ENCODE measurements at regions not wholly inside any gene's neighbourhood (a gene's known extent, or its start where the extent isn't known, plus 50 kb on each side); places are given as distances from the start of the nearest gene placed in this dataset.
A peak's percentile ranks its signal among the peaks of the same experiment; 100 is the strongest.

DNA sequence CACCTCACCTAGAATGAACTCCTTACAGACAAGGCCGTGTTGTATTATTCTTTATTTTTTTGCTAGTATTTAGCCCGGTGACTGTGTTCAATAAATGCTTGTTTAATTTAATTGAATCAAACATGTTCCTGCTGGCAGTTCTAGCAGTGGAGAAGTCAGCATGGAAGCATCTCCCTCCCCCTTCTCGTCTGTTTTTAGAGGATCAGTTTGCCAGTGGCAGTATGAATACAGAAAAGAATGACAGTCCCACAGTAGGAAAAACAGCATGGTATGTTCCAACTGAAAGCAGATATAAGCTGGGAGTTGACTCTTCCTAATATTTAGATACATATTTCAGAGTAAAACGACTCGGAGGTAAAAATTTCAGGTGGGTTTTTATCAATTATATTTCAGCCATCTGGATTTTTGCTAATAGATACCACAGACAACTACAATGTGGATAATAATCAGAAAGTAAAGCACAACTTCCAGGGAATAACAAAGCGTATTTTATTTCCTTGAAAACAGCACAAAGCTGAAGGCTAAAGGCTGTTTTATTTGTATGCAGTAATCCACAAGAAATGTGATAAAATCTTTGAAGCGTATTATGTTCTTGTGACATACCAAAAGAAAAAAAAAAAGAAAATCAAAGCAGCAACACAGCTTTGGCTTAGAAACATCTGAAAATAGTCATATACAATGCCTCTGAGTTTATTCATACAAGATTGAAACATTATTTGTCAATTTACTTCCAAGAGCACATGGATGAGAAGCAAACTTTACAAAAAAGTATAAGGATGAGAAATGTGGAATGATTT is 244.5 kb upstream of the KCNMB2 start:
- DNase-seq (ENCODE audit: low spot score) = no peak

DNA sequence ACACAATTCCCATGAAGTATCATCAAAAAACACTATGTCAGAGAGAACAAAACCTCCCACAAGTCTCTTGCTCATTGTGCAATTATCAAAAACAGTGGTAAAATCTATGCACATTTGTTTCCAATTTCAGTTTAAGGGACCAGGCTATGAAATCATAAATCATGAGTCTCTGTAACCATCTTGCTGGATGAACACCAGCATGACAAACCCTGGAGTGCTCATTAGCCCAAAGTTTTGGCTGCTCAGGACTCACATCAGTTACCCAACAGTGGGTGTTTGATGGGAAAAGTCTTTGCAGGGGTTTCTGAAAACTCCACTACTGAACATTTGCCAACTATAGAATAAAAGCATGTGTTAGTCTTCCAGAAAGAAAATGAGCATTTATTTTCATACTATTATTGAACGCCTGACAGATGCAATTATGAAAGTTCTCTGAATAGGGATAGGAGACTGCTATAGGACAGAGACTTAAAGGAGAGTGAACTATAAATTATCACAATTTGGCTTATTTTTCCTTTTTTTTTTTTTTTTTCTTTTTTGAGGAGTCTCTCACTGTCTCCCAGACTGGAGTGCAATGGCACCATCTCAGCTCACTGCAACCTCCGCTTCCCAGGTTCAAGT is 240.8 kb upstream of the KCNMB2 start:
- no peak for DNase-seq (ENCODE audit: low spot score)

DNA sequence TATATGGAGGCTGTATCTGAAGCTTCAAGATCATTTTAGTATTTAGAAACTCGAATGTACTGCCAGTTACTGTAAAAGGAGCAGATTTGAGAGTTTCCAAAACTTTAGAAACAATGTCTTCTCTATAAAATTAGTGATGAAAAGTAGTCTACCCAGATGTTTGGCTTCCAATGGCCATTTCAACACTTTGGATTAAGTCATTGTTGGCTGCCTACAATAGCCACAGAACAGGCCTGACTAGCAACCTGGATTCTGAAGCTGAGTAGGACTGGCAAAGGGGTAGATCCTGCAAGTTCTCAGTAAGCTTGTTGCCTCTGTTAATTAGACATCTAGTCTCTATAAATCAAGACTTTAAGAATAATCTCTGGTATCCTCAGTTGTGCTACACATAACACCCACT is 239.0 kb upstream of the KCNMB2 start:
- DNase-seq (ENCODE audit: low spot score) = no peak

DNA sequence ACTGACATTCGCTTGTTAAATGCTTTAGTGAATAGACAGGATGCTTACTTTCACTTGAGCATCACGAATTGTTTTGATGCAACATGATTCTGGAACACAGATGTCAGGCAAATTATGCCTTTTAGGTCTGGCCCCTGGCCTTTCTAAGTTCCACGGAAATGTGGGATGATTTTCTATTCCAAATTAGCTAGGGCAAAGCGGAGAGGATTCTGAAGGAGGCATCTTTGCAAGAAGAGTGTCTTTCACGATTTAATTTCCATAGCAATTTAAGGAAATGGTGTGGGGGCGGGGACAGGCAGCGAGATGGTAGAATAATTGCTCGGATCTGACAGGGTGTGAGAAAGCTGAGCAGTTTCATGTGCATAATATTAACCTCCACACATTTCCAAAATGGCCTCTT is 238.5 kb upstream of the KCNMB2 start:
- no peak for DNase-seq (ENCODE audit: low spot score)

DNA sequence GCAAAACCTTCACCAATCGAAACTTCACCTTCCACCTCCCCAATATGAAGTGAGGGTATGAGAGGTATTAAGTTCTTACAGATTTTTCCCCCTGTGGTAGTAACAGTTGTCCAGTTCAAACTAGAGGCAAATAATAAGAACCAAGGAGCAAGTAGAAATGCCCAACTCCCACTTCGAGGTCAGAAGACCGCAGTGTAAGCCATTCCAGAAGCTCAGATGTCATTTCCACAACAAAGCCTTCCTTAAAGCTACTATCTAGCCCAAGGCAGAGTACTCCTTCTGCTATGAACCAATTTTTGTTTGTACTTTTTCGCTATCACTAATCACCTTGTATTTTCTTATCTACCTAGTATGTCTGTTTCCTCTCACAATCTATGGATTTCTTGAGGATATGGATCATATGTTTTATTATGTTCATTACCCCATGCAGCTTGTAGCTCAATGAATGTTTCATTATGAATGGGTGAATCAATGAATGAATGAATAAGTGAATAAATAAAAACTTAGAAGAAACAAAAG is 235.7 kb upstream of the KCNMB2 start:
- DNase-seq (ENCODE audit: low spot score) = no peak

DNA sequence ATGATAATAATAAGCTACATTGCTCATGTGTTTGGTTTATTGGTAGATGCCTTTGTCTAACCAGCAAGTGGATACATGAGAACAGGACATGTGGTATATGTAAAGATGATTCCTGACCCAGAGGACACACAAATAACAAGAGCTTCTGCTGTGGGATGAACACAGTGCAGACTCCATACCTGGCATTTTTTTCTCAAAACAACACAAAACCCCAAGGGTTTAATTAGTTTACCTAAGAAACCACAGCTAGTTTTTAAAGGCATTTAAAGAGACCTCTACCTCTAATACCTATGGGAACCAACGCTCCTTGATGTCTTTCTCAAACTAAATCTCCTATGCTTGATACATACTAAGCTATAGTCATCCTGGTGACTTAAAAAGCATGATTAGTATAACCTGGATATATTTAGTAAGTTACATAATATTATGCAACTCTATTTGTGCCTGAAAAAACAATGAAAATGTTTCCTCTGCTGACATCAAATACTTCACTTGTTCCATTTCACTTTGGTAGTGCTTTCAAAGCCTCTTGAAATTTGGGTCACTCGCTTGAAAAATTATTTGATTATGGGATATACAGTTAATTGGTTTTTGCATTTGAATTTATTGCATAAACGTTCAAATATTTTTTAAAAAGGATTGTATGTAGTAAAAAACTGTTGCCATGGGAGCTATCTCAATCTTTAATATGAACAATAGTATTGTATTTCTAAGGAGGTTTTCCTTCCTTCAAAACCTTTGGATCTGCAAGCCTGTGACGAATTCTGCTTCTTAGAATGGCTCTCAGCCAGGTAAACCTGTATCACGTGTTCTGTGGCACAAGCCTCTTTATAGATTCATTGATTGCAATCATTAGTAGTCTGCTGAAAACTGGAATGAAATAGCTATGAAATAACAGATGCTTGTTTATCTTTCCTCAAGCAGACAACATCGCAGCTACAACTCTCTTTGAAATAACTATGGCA is 233.0 kb upstream of the KCNMB2 start:
- no peak for DNase-seq (ENCODE audit: low spot score)

DNA sequence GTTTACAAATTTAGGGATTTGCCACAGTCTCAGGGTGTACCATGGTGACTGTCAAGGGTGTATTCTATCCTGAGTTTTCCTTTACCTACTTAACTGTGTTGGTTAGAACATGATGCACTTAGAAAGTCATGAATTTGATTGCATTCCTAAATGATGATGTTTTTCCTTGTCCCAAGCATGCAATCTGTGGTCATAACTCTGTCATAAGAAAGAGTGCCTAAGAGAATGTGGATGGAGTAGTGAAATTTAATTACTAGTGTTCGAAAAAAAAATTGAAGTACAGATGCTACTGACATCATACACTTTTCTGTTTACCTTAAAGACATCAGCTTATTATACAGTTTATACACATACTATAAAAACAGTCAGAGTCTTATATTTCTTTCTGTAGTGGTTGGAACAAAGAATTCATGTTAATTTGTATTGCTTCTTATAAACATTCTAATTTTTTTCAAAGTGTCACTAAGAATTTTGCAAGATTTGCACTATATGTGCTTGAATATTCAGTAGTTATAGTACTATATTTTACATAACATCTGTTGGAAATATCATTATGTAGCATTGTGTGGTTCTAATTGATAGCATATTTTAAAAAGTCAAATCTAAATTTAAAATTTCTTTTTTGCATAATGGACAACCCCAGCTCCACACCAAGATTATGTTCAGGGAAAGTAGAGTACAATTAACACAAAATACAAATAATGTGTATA is 231.3 kb upstream of the KCNMB2 start:
- peak; percentile 63 for DNase-seq (ENCODE audit: low spot score)

DNA sequence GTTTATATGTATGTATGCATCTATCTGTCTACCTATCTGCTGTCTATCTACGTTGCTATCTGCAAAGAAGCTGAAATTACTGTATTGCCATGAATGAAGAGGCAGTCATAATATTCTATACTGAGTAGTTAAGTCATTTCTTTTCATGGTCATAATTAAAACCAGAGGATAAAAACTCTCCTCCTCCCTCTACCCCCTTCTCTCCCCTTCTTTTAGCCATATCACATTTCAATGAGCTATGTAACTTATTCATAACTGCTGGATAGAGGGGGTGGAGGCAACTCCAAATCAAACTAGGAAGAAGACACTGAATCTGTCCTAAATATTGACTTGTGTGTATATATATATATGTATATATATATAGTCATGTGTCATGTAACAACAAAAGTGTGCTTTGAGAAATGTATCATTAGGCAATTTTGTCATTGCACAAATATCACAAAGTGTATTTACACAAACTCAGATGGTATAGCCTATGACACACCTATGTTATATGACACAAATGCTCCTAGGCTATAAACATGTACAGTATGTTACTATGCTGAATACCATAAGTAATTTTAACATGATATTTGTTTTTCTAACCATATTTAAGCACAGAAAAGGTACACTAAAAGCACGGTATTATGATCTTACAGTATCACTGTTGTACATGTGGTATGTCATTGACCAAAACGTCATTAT is 229.7 kb upstream of the KCNMB2 start:
- DNase-seq (ENCODE audit: low spot score) = no peak

DNA sequence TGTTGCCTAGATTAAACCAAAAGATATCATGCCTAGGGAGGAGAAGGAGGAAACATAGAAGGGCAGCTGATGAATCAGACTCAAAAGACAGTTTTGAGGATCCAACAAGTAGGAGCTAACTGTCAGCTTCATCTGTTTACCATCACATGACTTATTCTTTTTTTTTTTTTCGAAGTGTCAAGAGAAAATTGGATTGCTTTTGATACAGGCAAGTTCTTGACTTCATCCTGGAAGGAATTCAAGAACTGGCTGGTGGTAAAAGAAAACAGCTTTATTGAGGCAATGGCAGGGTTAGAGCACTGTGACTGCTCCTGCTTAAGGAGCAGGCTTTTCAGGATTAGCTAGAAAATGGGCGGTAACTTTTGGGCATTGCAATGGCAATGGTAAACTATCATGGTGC is 227.5 kb upstream of the KCNMB2 start:
- DNase-seq (ENCODE audit: low spot score) = no peak

DNA sequence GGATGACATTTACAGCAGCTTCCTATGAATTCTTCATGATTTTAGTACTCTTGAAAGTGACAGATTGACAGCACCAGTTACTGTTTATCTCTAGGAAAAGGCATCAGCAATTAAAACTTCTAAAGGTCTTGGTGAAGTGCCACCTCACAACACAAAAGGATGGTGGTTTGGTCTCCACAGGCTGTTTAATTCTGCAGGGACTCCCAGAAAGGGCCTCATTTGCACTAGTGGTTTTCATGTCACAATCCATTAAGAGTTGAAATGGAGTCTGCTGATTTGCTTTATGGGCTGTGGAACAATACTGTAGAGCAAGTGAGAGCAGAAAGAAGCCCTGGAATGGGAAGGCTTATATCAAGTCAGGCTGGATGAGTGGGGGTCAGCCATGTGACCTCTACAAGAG is 225.3 kb upstream of the KCNMB2 start:
- DNase-seq (ENCODE audit: low spot score) = no peak

DNA sequence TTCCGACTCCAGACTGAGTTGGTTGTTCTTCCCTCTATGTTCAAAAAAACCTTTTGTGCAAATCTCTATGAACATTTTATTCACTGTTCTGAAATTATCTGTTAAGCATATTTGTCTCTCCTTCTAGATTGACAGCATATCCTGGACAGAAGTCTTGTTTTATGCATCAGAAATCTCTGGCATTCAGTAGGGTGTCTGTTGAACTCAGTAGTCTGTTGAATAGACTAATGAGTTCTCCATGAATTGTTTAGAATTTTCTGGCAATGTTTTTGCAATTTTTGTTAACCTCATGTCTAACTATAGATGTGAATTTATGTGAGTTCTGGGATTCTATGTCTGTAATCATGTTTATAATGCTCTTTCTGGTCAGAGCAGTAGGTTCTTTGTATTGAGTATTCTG is 222.5 kb upstream of the KCNMB2 start:
- no peak for DNase-seq (ENCODE audit: low spot score)

DNA sequence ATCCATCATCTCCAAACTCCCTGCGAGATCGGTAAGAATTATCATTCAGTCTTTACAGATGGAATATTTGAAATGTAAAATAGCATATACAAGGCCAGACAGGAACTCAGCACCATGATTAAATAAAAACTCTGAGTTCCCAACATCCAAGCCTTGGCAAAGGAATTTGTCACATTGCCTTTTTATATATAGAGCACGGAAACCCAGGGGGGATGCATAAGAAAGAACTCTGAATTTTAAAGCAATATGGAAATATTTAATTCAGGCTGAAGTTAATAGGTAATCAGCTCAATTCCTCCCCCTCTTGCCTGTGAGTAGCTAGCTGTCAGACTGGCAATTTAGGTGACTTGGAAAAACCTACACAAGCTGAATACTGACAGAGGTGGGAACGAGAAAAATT is 217.9 kb upstream of the KCNMB2 start:
- no peak for DNase-seq (ENCODE audit: low spot score)

DNA sequence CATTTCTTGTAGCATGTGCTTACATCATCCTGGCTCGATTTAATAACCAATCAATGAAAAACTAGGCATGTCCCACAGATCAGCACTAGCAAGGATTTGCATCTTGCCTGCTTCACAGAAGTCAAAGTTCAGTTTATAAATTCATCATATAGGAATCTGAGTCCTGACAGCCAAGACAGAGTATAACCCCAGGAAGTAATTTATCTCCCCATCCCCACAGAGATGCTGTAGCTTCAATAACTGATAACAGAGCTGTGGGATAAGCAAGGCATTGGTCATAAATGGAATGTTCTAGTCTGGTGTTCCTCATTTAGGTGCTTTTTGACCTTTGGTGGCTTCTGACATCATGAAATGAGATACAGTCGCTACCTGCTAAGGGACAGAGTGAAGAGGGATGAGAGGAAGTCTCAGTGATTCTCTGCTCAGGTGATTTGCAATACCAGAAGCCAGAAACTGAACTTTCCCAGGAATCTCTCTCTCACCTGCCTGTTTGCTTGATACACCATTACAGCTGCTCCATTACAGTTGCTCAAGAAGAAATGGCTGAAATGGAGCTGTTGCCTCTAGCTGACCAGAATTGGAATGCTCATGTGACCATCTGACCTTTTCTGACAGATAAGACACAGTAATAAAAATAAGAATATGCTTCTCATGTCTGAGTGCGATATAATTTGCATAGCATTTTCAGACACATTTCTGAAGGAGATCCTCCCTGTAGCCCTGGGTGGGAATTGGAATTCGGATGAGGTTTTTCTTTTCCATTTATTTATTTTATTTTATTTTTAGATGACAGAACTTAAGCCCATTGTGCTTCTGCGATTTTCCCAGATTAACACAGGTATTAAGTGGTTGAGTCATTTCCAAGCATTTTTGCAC is 217.1 kb upstream of the KCNMB2 start:
- no peak for DNase-seq (ENCODE audit: low spot score)

DNA sequence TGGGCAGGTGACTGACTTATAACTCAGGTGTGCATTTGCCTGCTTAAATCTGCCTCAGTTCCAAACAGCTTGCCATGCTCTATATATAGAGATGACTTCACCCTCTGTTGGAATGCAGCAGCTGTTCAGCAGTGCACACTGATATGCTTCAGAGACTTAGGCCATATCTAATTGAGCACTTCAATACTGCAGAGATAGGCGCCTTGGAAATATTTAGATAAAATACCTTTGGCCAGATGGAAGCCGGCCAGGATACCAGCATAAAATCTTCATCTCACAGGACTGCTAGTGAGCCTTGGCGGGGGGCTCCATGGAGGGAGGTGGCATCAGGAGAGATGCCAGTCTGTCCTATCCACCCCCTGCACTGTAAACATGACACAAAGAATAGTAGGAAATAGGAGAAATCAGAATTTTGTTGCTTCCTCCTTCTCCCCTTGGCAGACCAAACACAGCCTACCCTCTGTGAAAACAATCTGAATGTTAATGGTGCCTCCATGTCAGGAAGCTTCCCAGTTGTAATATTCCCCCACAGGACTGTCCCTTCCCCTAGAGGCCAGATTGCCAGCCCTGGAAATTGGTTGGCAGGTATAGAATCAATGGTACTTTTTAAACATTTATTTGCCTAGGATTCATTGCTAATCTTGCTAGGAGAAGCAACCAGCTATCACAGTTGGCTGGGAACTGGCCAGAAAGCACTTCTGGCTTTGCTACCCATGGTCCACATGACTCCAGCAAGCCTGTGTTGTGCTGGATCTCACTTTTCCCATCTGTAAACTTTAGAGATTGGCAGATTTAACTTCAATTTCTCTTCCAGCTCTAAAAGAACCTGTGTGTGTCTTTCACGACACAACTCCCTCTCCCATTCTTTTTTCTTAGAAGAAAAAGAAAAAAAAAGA is 215.5 kb upstream of the KCNMB2 start:
- DNase-seq (ENCODE audit: low spot score) = peak; percentile 59

DNA sequence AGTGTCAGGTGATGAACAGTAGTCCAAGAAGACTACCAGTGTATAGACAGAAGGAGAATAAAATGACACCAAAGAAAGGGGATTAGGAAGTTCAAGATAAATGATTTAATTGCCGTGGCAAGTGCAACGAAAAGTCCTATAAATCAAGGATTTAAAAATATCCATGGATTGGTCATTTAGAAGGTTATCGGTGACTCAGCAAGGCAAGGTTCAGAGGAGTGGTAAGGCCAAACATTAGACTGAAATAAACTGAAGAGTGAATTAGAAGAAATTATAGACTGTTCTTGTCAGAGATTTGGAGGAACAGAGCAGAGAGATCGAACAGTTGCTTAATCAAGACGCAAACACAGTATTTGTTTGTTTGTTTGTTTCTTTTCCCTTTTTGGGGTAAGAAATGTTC is 211.9 kb upstream of the KCNMB2 start:
- no peak for DNase-seq (ENCODE audit: low spot score)

DNA sequence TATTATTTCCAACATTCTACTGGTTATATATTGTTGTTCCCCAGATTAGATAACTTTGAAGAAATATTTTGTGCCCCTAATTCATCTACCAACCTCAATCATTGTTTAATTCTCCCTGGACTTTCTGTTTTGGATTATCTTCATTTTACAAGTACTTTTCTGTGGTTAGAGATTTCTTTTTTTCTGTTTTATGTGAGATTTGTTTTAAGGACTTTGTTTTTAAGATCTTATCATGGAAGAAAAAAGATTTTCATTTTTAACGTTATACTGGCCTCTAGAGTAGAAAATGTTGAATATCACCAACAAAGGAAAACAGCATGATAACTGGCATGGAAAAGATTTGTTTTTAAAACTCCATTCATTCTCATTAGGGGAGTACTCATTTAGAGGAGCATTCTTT is 210.9 kb upstream of the KCNMB2 start:
- DNase-seq (ENCODE audit: low spot score) = peak; percentile 62

DNA sequence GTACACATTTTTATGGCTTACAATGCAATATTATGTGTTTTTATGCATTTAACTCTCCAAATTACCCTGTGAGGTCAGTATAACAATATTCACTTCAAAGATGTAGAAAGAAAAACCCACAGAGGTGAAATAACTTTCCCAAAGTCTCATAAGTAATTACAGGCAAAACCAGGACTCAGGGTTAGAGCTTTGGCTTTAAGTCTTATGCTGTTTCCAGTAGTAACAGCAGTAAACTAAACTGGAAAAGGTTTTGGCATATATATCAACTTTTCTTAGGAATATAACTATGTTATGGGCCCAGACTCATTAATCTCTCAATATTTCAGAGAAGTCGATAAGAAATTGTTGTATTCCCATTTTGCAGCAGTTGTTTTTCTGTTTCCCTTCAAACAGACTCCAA is 206.3 kb upstream of the KCNMB2 start:
- no peak for DNase-seq (ENCODE audit: low spot score)

DNA sequence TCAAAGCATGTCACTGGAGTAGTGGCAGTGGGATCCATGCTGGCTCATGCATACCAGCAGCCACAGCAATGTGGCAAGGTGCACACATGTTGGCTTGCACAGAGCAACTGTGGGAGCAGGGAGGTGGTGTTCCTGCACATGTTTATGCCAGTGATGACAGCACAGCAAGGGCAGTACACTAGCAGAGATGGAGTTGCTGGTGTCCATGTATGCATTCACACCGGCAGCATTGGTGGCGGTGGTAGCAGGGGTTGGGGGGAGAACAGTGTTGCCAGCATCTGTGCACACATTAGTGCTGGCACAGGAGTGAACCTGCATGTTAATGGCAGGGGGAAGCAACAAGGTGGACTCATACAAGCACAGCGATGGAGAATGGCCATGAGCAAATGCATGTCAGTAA is 202.0 kb upstream of the KCNMB2 start:
- DNase-seq (ENCODE audit: low spot score) = no peak

DNA sequence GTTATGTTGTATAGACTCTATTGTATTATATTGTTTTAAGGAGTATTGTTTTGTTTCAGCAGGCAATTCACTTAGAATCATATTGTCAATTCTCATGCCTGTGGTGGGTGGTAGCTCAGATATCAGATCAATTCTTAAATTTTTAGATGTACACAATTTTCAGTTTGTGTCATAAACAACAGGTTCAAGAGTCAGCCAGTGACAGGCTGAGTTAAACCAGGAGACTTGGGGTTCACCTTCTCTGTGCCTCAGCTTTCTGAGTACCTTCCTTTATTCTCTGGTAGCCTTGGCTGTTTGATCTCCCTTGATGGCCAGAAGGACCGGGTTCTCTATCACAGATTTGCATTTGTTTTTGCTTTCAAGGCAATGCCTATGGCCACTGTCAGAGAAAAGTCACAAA is 199.9 kb upstream of the KCNMB2 start:
- DNase-seq (ENCODE audit: low spot score) = no peak
